GM23338 (cell line): ENCODE measurements at regions not wholly inside any gene's neighbourhood (a gene's known extent, or its start where the extent isn't known, plus 50 kb on each side); places are given as distances from the start of the nearest gene placed in this dataset.

ENCODE experiments used
- ATAC-seq: fragments of 200-7000 bp; cut with Tn5 transposase; 3 replicates; pipeline ENCODE4 v1.9.1; 2020
- DNase-seq: peaks from one replicate; pipeline ENCODE4 v3.0.0-alpha.2; 2015; ENCODE audit warnings: low spot score
- H2AFZ ChIP-seq: fragments of 200-600 bp; sonication (generic); 2 replicates; pipeline ENCODE4 v1.8.0; 2016; ENCODE audit warnings: antibody characterized with exemption, mild to moderate bottlenecking, moderate library complexity
- H3F3A ChIP-seq: fragments of 200-600 bp; sonication (generic); replicated peaks from 2 replicates; pipeline ENCODE4 v1.8.0; 2017; ENCODE audit warnings: antibody characterized with exemption, mixed run types, low read depth
- H3K27ac ChIP-seq: fragments of 200-600 bp; sonication (generic); 2 replicates; pipeline ENCODE4 v1.6.1; 2016; ENCODE audit warnings: low read depth
- H3K27me3 ChIP-seq: fragments of 200-600 bp; sonication (generic); 2 replicates; pipeline ENCODE4 v1.8.0; 2016; ENCODE audit warnings: mild to moderate bottlenecking, mixed run types, moderate library complexity; ENCODE audit not compliant: insufficient read depth
- H3K36me3 ChIP-seq: fragments of 200-600 bp; sonication (generic); 2 replicates; pipeline ENCODE4 v1.8.0; 2016; ENCODE audit warnings: mild to moderate bottlenecking; ENCODE audit not compliant: insufficient read depth
- H3K4me1 ChIP-seq: fragments of 200-600 bp; sonication (generic); 2 replicates; pipeline ENCODE4 v1.8.0; 2016; ENCODE audit warnings: mild to moderate bottlenecking, moderate library complexity; ENCODE audit not compliant: insufficient read depth
- H3K4me2 ChIP-seq: fragments of 200-600 bp; sonication (generic); 2 replicates; pipeline ENCODE4 v1.7.1; 2017; ENCODE audit warnings: mixed run types
- H3K4me3 ChIP-seq: fragments of 200-600 bp; sonication (generic); 2 replicates; pipeline ENCODE4 v1.6.1; 2016; ENCODE audit warnings: mixed run types
- H3K79me2 ChIP-seq: fragments of 200-600 bp; sonication (generic); replicated peaks from 2 replicates; pipeline ENCODE4 v1.8.0; 2017; ENCODE audit warnings: mild to moderate bottlenecking; ENCODE audit not compliant: insufficient read depth
- H3K9me2 ChIP-seq: fragments of 200-600 bp; sonication (generic); 2 replicates; pipeline ENCODE4 v1.8.0; 2017; ENCODE audit not compliant: insufficient read depth
- H4K20me1 ChIP-seq: fragments of 200-600 bp; sonication (generic); replicated peaks from 2 replicates; pipeline ENCODE4 v1.8.0; 2017; ENCODE audit warnings: mild to moderate bottlenecking; ENCODE audit not compliant: insufficient read depth
- H3K27ac Mint-ChIP-seq: 2 replicates; pipeline ENCODE4 v1.8.0; 2020; ENCODE audit warnings: inconsistent platforms, mild to moderate bottlenecking, moderate library complexity, mixed read lengths
- H3K27me3 Mint-ChIP-seq: 3 replicates; pipeline ENCODE4 v1.8.0; 2022; ENCODE audit warnings: low read depth, mild to moderate bottlenecking, moderate library complexity, mixed read lengths, inconsistent platforms; ENCODE audit not compliant: insufficient read depth, poor library complexity
- H3K36me3 Mint-ChIP-seq: 3 replicates; pipeline ENCODE4 v1.8.0; 2021; ENCODE audit warnings: low read depth, mild to moderate bottlenecking, inconsistent platforms, moderate library complexity, mixed read lengths
- H3K4me1 Mint-ChIP-seq: 3 replicates; pipeline ENCODE4 v1.8.0; 2020; ENCODE audit warnings: mild to moderate bottlenecking, inconsistent platforms, mixed read lengths
- H3K4me3 Mint-ChIP-seq: 3 replicates; pipeline ENCODE4 v1.8.0; 2021; ENCODE audit warnings: moderate library complexity, mild to moderate bottlenecking, inconsistent platforms, mixed read lengths
- H3K9me3 Mint-ChIP-seq: 3 replicates; pipeline ENCODE4 v1.8.0; 2020; ENCODE audit warnings: moderate library complexity, mild to moderate bottlenecking, inconsistent platforms, mixed read lengths
- CREB1 ChIP-seq: fragments of 250-450 bp; sonication (Bioruptor Pico); IDR thresholded peaks from 2 replicates; pipeline ENCODE4 v1.5.0; 2020; ENCODE audit warnings: low read depth, mild to moderate bottlenecking, moderate library complexity
- EZH2 ChIP-seq: fragments of 200-600 bp; sonication (generic); IDR thresholded peaks from one replicate; pipeline ENCODE4 v1.8.0; 2017; ENCODE audit warnings: antibody characterized with exemption, mild to moderate bottlenecking, low read depth; ENCODE audit not compliant: unreplicated experiment
- EZH2phosphoT487 ChIP-seq: fragments of 200-600 bp; sonication (generic); IDR thresholded peaks from one replicate; pipeline ENCODE4 v1.8.1; 2018; ENCODE audit warnings: antibody characterized with exemption; ENCODE audit not compliant: unreplicated experiment
- JUNB ChIP-seq: IDR thresholded peaks from one replicate; pipeline ENCODE4 v1.6.1; 2016; ENCODE audit warnings: antibody characterized with exemption; ENCODE audit not compliant: unreplicated experiment
- NANOG ChIP-seq: IDR thresholded peaks from 2 replicates; pipeline ENCODE4 v1.6.1; 2016; ENCODE audit warnings: antibody characterized with exemption, borderline replicate concordance
- STAT1 ChIP-seq: IDR thresholded peaks from one replicate; pipeline ENCODE4 v1.6.1; 2016; ENCODE audit warnings: antibody characterized with exemption; ENCODE audit not compliant: unreplicated experiment
- ZNF114 ChIP-seq: fragments of 250-450 bp; sonication (Bioruptor Pico); IDR thresholded peaks from 2 replicates; pipeline ENCODE4 v1.5.0; 2020; ENCODE audit warnings: mild to moderate bottlenecking, moderate library complexity
- ZNF331 ChIP-seq: fragments of 250-450 bp; sonication (Bioruptor Pico); IDR thresholded peaks from 2 replicates; pipeline ENCODE4 v1.5.0; 2020; ENCODE audit warnings: low read depth, mild to moderate bottlenecking, moderate library complexity
- TF ChIP-seq, protein P1 (sequence below): fragments of 250-450 bp; sonication (Bioruptor Pico); IDR thresholded peaks from 2 replicates; pipeline ENCODE4 v1.5.0; 2020; ENCODE audit warnings: mild to moderate bottlenecking, moderate library complexity
- TF ChIP-seq, protein P2 (sequence below): IDR thresholded peaks from one replicate; pipeline ENCODE4 v1.6.1; 2018; ENCODE audit warnings: antibody characterized with exemption; ENCODE audit not compliant: unreplicated experiment
- TF ChIP-seq, protein P3 (sequence below): IDR thresholded peaks from 2 replicates; pipeline ENCODE4 v1.6.1; 2016; ENCODE audit warnings: antibody characterized with exemption

DNA sequence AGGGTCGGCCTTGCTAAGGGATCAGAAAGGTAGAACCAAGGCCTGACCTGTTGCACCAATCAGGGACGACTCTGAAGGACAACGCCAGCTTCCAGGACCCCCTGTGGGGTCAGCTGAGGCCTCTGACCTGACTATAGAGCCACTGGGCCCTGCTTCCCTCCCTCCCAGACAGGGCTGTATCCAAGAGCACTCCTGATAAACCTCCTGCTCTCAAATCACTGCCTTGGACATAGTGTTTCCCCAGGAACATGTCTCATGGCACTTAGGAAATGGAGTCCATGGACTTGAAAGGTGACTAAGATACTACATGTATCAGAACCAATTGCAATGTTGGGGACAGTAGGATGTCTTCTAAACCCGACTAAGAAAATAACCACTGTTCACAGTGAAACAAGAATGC, 117.8 kb upstream of the OPCML start (continued):
- TF ChIP-seq, protein P1, sequence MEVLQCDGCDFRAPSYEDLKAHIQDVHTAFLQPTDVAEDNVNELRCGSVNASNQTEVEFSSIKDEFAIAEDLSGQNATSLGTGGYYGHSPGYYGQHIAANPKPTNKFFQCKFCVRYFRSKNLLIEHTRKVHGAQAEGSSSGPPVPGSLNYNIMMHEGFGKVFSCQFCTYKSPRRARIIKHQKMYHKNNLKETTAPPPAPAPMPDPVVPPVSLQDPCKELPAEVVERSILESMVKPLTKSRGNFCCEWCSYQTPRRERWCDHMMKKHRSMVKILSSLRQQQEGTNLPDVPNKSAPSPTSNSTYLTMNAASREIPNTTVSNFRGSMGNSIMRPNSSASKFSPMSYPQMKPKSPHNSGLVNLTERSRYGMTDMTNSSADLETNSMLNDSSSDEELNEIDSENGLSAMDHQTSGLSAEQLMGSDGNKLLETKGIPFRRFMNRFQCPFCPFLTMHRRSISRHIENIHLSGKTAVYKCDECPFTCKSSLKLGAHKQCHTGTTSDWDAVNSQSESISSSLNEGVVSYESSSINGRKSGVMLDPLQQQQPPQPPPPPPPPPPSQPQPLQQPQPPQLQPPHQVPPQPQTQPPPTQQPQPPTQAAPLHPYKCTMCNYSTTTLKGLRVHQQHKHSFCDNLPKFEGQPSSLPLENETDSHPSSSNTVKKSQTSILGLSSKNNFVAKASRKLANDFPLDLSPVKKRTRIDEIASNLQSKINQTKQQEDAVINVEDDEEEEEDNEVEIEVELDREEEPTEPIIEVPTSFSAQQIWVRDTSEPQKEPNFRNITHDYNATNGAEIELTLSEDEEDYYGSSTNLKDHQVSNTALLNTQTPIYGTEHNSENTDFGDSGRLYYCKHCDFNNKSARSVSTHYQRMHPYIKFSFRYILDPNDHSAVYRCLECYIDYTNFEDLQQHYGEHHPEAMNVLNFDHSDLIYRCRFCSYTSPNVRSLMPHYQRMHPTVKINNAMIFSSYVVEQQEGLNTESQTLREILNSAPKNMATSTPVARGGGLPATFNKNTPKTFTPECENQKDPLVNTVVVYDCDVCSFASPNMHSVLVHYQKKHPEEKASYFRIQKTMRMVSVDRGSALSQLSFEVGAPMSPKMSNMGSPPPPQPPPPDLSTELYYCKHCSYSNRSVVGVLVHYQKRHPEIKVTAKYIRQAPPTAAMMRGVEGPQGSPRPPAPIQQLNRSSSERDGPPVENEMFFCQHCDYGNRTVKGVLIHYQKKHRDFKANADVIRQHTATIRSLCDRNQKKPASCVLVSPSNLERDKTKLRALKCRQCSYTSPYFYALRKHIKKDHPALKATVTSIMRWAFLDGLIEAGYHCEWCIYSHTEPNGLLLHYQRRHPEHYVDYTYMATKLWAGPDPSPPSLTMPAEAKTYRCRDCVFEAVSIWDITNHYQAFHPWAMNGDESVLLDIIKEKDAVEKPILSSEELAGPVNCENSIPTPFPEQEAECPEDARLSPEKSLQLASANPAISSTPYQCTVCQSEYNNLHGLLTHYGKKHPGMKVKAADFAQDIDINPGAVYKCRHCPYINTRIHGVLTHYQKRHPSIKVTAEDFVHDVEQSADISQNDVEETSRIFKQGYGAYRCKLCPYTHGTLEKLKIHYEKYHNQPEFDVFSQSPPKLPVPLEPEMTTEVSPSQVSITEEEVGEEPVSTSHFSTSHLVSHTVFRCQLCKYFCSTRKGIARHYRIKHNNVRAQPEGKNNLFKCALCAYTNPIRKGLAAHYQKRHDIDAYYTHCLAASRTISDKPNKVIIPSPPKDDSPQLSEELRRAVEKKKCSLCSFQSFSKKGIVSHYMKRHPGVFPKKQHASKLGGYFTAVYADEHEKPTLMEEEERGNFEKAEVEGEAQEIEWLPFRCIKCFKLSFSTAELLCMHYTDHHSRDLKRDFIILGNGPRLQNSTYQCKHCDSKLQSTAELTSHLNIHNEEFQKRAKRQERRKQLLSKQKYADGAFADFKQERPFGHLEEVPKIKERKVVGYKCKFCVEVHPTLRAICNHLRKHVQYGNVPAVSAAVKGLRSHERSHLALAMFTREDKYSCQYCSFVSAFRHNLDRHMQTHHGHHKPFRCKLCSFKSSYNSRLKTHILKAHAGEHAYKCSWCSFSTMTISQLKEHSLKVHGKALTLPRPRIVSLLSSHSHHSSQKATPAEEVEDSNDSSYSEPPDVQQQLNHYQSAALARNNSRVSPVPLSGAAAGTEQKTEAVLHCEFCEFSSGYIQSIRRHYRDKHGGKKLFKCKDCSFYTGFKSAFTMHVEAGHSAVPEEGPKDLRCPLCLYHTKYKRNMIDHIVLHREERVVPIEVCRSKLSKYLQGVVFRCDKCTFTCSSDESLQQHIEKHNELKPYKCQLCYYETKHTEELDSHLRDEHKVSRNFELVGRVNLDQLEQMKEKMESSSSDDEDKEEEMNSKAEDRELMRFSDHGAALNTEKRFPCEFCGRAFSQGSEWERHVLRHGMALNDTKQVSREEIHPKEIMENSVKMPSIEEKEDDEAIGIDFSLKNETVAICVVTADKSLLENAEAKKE = no peak
- TF ChIP-seq ZNF331 (CRISPR knock-in tag) = no peak
- TF ChIP-seq, protein P2, sequence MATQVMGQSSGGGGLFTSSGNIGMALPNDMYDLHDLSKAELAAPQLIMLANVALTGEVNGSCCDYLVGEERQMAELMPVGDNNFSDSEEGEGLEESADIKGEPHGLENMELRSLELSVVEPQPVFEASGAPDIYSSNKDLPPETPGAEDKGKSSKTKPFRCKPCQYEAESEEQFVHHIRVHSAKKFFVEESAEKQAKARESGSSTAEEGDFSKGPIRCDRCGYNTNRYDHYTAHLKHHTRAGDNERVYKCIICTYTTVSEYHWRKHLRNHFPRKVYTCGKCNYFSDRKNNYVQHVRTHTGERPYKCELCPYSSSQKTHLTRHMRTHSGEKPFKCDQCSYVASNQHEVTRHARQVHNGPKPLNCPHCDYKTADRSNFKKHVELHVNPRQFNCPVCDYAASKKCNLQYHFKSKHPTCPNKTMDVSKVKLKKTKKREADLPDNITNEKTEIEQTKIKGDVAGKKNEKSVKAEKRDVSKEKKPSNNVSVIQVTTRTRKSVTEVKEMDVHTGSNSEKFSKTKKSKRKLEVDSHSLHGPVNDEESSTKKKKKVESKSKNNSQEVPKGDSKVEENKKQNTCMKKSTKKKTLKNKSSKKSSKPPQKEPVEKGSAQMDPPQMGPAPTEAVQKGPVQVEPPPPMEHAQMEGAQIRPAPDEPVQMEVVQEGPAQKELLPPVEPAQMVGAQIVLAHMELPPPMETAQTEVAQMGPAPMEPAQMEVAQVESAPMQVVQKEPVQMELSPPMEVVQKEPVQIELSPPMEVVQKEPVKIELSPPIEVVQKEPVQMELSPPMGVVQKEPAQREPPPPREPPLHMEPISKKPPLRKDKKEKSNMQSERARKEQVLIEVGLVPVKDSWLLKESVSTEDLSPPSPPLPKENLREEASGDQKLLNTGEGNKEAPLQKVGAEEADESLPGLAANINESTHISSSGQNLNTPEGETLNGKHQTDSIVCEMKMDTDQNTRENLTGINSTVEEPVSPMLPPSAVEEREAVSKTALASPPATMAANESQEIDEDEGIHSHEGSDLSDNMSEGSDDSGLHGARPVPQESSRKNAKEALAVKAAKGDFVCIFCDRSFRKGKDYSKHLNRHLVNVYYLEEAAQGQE = no peak
- no peak for TF ChIP-seq NANOG
- no peak for TF ChIP-seq EZH2phosphoT487
- no peak for TF ChIP-seq JUNB
- no peak for TF ChIP-seq CREB1 (CRISPR knock-in tag)

DNA sequence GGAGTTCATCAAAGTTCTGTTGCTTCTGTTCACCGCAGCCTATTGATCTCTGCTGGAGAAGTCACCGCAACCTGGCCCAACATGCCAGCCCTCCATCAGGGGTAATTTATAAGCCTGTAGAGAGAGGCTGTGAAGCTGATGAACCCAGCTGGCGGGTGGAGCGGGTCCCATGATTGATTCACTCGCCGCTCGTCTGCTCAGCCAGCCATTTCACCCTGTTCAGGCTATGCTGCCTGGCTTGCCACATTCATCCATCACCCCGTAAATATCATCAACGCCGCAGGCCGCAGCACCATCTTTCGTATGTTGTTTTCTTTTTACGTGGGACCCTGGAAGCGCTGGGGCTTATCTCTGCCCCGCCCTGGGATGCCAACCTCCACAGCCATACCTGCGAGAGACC, 116.7 kb upstream of the OPCML start:
- H3K4me2 ChIP-seq = no peak overlapping the region
- no peaks in the 10 kb centered on the region for H3K79me2 ChIP-seq
- H3F3A ChIP-seq = no peaks in the 10 kb centered on the region
- Mint-ChIP-seq H3K27me3 (peaks cover 4% of the 10 kb centered on the region), H3K4me3 (no peak overlapping the region), H3K36me3 (no peaks in the 10 kb centered on the region), H3K27ac (no peak overlapping the region), H3K9me3 (no peaks in the 10 kb centered on the region), H3K4me1 (peaks cover 10% of the 10 kb centered on the region)
- DNase-seq (no peak), ATAC-seq (no peak)
- H3K9me2 ChIP-seq = no peaks in the 10 kb centered on the region
- no peaks in the 10 kb centered on the region for H3K36me3 ChIP-seq
- no peaks in the 10 kb centered on the region for H4K20me1 ChIP-seq
- no peak overlapping the region for H3K27ac ChIP-seq
- no peaks in the 10 kb centered on the region for H3K4me1 ChIP-seq
- no peak overlapping the region for H2AFZ ChIP-seq
- no peaks in the 10 kb centered on the region for H3K27me3 ChIP-seq
- H3K4me3 ChIP-seq = no peak overlapping the region
- no peak for TF ChIP-seq STAT1
- no peak for TF ChIP-seq ZNF114 (CRISPR knock-in tag)
- no peak for TF ChIP-seq JUNB
- TF ChIP-seq, protein P3, sequence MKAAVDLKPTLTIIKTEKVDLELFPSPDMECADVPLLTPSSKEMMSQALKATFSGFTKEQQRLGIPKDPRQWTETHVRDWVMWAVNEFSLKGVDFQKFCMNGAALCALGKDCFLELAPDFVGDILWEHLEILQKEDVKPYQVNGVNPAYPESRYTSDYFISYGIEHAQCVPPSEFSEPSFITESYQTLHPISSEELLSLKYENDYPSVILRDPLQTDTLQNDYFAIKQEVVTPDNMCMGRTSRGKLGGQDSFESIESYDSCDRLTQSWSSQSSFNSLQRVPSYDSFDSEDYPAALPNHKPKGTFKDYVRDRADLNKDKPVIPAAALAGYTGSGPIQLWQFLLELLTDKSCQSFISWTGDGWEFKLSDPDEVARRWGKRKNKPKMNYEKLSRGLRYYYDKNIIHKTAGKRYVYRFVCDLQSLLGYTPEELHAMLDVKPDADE = no peak
- no peak for TF ChIP-seq ZNF331 (CRISPR knock-in tag)
- TF ChIP-seq EZH2 = no peak
